ENCODE measurements at regions not wholly inside any gene's neighbourhood (a gene's known extent, or its start where the extent isn't known, plus 50 kb on each side); places are given as distances from the start of the nearest gene placed in this dataset.

GRCh38 chr2:126476691-126477090 lies 179.3 kb upstream of the GYPC start:
- TF ChIP-seq MXI1 (IDR thresholded peaks at IDR 0.05; ENCODE audit: borderline replicate concordance, low read depth, low read length) (no peak), USF2 (IDR thresholded peaks at IDR 0.05; ENCODE audit: low read depth, low read length) (no peak), USF2 (CRISPR knock-in tag; IDR thresholded peaks at IDR 0.05; ENCODE audit: borderline replicate concordance) (no peak), IRF2 (CRISPR knock-in tag; IDR thresholded peaks at IDR 0.05) (no peak), SP1 (IDR thresholded peaks at IDR 0.05) (no peak), SP1 (CRISPR knock-in tag; IDR thresholded peaks at IDR 0.05) (no peak), SP4 (CRISPR knock-in tag; IDR thresholded peaks at IDR 0.05) (no peak), RBFOX2 (IDR thresholded peaks at IDR 0.05; ENCODE audit: low read depth, low read length) (no peak), MAX (IDR thresholded peaks at IDR 0.05) (no peak), CTCF (CRISPR knock-in tag; IDR thresholded peaks at IDR 0.05) (no peak), CEBPG (CRISPR knock-in tag; IDR thresholded peaks at IDR 0.05) (no peak), SIN3A (IDR thresholded peaks at IDR 0.05; ENCODE audit: borderline replicate concordance, low read depth, low read length) (no peak), ZUFSP (CRISPR knock-in tag; IDR thresholded peaks at IDR 0.05; ENCODE audit: borderline replicate concordance) (no peak), ZNF512 (CRISPR knock-in tag; IDR thresholded peaks at IDR 0.05) (no peak), TAF1 (CRISPR knock-in tag; IDR thresholded peaks at IDR 0.05) (no peak)

All from HepG2 (cell line).